ENCODE measurements at regions not wholly inside any gene's neighbourhood (a gene's known extent, or its start where the extent isn't known, plus 50 kb on each side); places are given as distances from the start of the nearest gene placed in this dataset.

- no peak for DNase-seq
Measured at GRCh38 chr16:54672500-54672899, 258.2 kb upstream of the IRX5 start.

- DNase-seq = no peak
Measured at GRCh38 chr16:54657709-54658102, 273.0 kb upstream of the IRX5 start.

GRCh38 chr16:54657058-54657708 lies 273.5 kb upstream of the IRX5 start:
- DNase-seq = no peak

- DNase-seq = no peak
Measured at GRCh38 chr16:54655121-54655590, 275.5 kb upstream of the IRX5 start.

- no peak for DNase-seq
Measured at GRCh38 chr16:54654429-54654828, 276.2 kb upstream of the IRX5 start.

GRCh38 chr16:54652201-54652770 lies 278.4 kb upstream of the IRX5 start:
- no peak for DNase-seq

- no peak for DNase-seq
Measured at GRCh38 chr16:54651440-54652195, 279.0 kb upstream of the IRX5 start.

GRCh38 chr16:54649876-54650275 lies 280.8 kb upstream of the IRX5 start:
- DNase-seq = no peak

GRCh38 chr16:54648575-54648974 lies 282.1 kb upstream of the IRX5 start:
- DNase-seq = no peak

- DNase-seq = no peak
Measured at GRCh38 chr16:54647725-54648221, 282.9 kb upstream of the IRX5 start.

- DNase-seq = no peak
Measured at GRCh38 chr16:54647216-54647615, 283.4 kb upstream of the IRX5 start.

- no peak for DNase-seq
Measured at GRCh38 chr16:54645345-54645744, 285.3 kb upstream of the IRX5 start.

GRCh38 chr16:54636221-54636793 lies 294.4 kb upstream of the IRX5 start:
- DNase-seq = no peak

- DNase-seq = no peak
Measured at GRCh38 chr16:54633943-54634362, 296.7 kb upstream of the IRX5 start.

- DNase-seq = no peak
Measured at GRCh38 chr16:54632322-54633220, 298.1 kb upstream of the IRX5 start.

- no peak for DNase-seq
Measured at GRCh38 chr16:54631782-54632181, 298.9 kb upstream of the IRX5 start.

- no peak for DNase-seq
Measured at GRCh38 chr16:54630284-54630967, 300.2 kb upstream of the IRX5 start.

- DNase-seq = no peak
Measured at GRCh38 chr16:54628796-54629625, 301.7 kb upstream of the IRX5 start.

- DNase-seq = no peak
Measured at GRCh38 chr16:54627616-54628015, 303.0 kb upstream of the IRX5 start.

- no peak for DNase-seq
Measured at GRCh38 chr16:54623636-54624035, 307.0 kb upstream of the IRX5 start.

GRCh38 chr16:54620197-54620596 lies 310.5 kb upstream of the IRX5 start:
- no peak for DNase-seq

Measured in activated CD4-positive, alpha-beta T cell treated with anti-CD3 and anti-CD28 coated beads for 48 hours (primary cell).